H9 (cell line): ENCODE measurements at regions not wholly inside any gene's neighbourhood (a gene's known extent, or its start where the extent isn't known, plus 50 kb on each side); places are given as distances from the start of the nearest gene placed in this dataset.

Experiments used
- DNase-seq: peaks from one replicate; pipeline ENCODE4 v3.0.0-alpha.2; 2017
- H2AFZ ChIP-seq: one replicate; pipeline ENCODE4 v1.6.1; 2013; ENCODE audit warnings: mild to moderate bottlenecking, low read length, control low read depth, moderate library complexity
- H2AK5ac ChIP-seq: 2 replicates; pipeline ENCODE4 v1.6.1; 2013; ENCODE audit warnings: low read length, control low read depth, mixed read lengths; ENCODE audit not compliant: insufficient read length
- H2BK120ac ChIP-seq: one replicate; pipeline ENCODE4 v1.6.1; 2013; ENCODE audit warnings: low read depth, mild to moderate bottlenecking, low read length, control low read depth, inconsistent platforms; ENCODE audit not compliant: poor library complexity, severe bottlenecking
- H2BK12ac ChIP-seq: 2 replicates; pipeline ENCODE4 v1.6.1; 2013; ENCODE audit warnings: low read length, control low read depth, mixed read lengths, low read depth; ENCODE audit not compliant: insufficient read length
- H2BK15ac ChIP-seq: 2 replicates; pipeline ENCODE4 v1.6.1; 2013; ENCODE audit warnings: low read depth, low read length, control low read depth
- H2BK20ac ChIP-seq: one replicate; pipeline ENCODE4 v1.6.1; 2013; ENCODE audit warnings: low read depth, mild to moderate bottlenecking, low read length, control low read depth, inconsistent platforms; ENCODE audit not compliant: poor library complexity, severe bottlenecking
- H2BK5ac ChIP-seq: 2 replicates; pipeline ENCODE4 v1.6.1; 2013; ENCODE audit warnings: low read length, control low read depth, mixed read lengths; ENCODE audit not compliant: insufficient read length
- H3K14ac ChIP-seq: 2 replicates; pipeline ENCODE4 v1.6.1; 2013; ENCODE audit warnings: low read length, control low read depth; ENCODE audit not compliant: insufficient read depth
- H3K18ac ChIP-seq: 2 replicates; pipeline ENCODE4 v1.6.1; 2013; ENCODE audit warnings: low read depth, mild to moderate bottlenecking, mixed read lengths, low read length, control low read depth; ENCODE audit not compliant: insufficient read length
- H3K23ac ChIP-seq: 2 replicates; pipeline ENCODE4 v1.6.1; 2013; ENCODE audit warnings: low read length, control low read depth, mixed read lengths, low read depth; ENCODE audit not compliant: insufficient read length
- H3K23me2 ChIP-seq: 2 replicates; pipeline ENCODE4 v1.6.1; 2013; ENCODE audit warnings: low read depth, mild to moderate bottlenecking, mixed read lengths, low read length, control low read depth; ENCODE audit not compliant: insufficient read length, poor library complexity, severe bottlenecking
- H3K27ac ChIP-seq: 2 replicates; pipeline ENCODE4 v1.5.1; 2013; ENCODE audit warnings: low read length, control low read depth, mixed read lengths, low read depth; ENCODE audit not compliant: insufficient read length
- H3K27me3 ChIP-seq: 2 replicates; pipeline ENCODE4 v1.6.1; 2013; ENCODE audit warnings: low read length, control low read depth, inconsistent platforms; ENCODE audit not compliant: insufficient read depth
- H3K4ac ChIP-seq: 2 replicates; pipeline ENCODE4 v1.6.1; 2013; ENCODE audit warnings: low read depth, mild to moderate bottlenecking, control low read depth, inconsistent platforms, low read length, moderate library complexity
- H3K4me1 ChIP-seq: 2 replicates; pipeline ENCODE4 v1.6.1; 2013; ENCODE audit warnings: low read length, control low read depth, inconsistent platforms; ENCODE audit not compliant: insufficient read depth
- H3K4me2 ChIP-seq: 2 replicates; pipeline ENCODE4 v1.6.1; 2013; ENCODE audit warnings: low read length, control low read depth, mixed read lengths; ENCODE audit not compliant: insufficient read length, insufficient read depth
- H3K56ac ChIP-seq: 2 replicates; pipeline ENCODE4 v1.6.1; 2013; ENCODE audit warnings: low read depth, mild to moderate bottlenecking, mixed read lengths, low read length, control low read depth; ENCODE audit not compliant: insufficient read length
- H3K79me1 ChIP-seq: 2 replicates; pipeline ENCODE4 v1.6.1; 2013; ENCODE audit warnings: low read depth, mild to moderate bottlenecking, moderate library complexity, low read length, control low read depth, inconsistent platforms; ENCODE audit not compliant: insufficient read depth, poor library complexity, severe bottlenecking
- H3K79me2 ChIP-seq: 2 replicates; pipeline ENCODE4 v1.6.1; 2013; ENCODE audit warnings: low read length, control low read depth, inconsistent platforms; ENCODE audit not compliant: insufficient read depth
- H3K9ac ChIP-seq: 2 replicates; pipeline ENCODE4 v1.6.1; 2013; ENCODE audit warnings: low read length, control low read depth, mixed read lengths; ENCODE audit not compliant: insufficient read length; ENCODE audit errors: extremely low read depth
- H3K9me3 ChIP-seq: one replicate; pipeline ENCODE4 v1.6.1; 2013; ENCODE audit warnings: low read depth, low read length, inconsistent platforms; ENCODE audit not compliant: control insufficient read depth
- H3T11ph ChIP-seq: one replicate; pipeline ENCODE4 v1.6.1; 2013; ENCODE audit warnings: mild to moderate bottlenecking, low read length, control low read depth, inconsistent platforms
- H4K20me1 ChIP-seq: one replicate; pipeline ENCODE4 v1.6.1; 2013; ENCODE audit not compliant: control insufficient read depth, insufficient read length, insufficient read depth
- H4K5ac ChIP-seq: 2 replicates; pipeline ENCODE4 v1.6.1; 2013; ENCODE audit warnings: low read depth, mild to moderate bottlenecking, mixed read lengths, low read length, control low read depth; ENCODE audit not compliant: insufficient read length
- H4K8ac ChIP-seq: replicated peaks from 2 replicates; pipeline ENCODE4 v1.6.1; 2013; ENCODE audit warnings: low read length, control low read depth, mixed read lengths, low read depth; ENCODE audit not compliant: insufficient read length
- H4K91ac ChIP-seq: 2 replicates; pipeline ENCODE4 v1.6.1; 2013; ENCODE audit warnings: low read depth, mild to moderate bottlenecking, moderate library complexity, mixed read lengths, low read length, control low read depth; ENCODE audit not compliant: insufficient read length
- H3K27ac Mint-ChIP-seq, 3 experiments: 2 replicates in 2 of 3; 3 replicates in 1 of 3; pipeline ENCODE4 v1.8.0; 2020 to 2021; ENCODE audit warnings: mixed read lengths in 3 of 3, mild to moderate bottlenecking in 1 of 3, moderate library complexity in 1 of 3
- H3K27me3 Mint-ChIP-seq: 2 replicates; pipeline ENCODE4 v1.8.0; 2021; ENCODE audit warnings: low read depth, mild to moderate bottlenecking, moderate library complexity, mixed read lengths
- H3K36me3 Mint-ChIP-seq, 3 experiments: 2 replicates in 2 of 3; 3 replicates in 1 of 3; pipeline ENCODE4 v1.8.0; 2020 to 2021; ENCODE audit warnings: low read depth in 3 of 3, mixed read lengths in 3 of 3; ENCODE audit not compliant: insufficient read depth in 1 of 3
- H3K4me1 Mint-ChIP-seq, 2 experiments: 2 replicates each; pipeline ENCODE4 v1.8.0; 2020; ENCODE audit warnings: mixed read lengths in 2 of 2
- H3K4me3 Mint-ChIP-seq, 2 experiments: 2 replicates in 1 of 2; 3 replicates in 1 of 2; pipeline ENCODE4 v1.8.0; 2020 to 2021; ENCODE audit warnings: mild to moderate bottlenecking in 2 of 2, mixed read lengths in 2 of 2, moderate library complexity in 1 of 2
- H3K9me3 Mint-ChIP-seq, 2 experiments: 2 replicates in 1 of 2; 3 replicates in 1 of 2; pipeline ENCODE4 v1.8.0; 2020; ENCODE audit warnings: mild to moderate bottlenecking in 2 of 2, mixed read lengths in 2 of 2, moderate library complexity in 1 of 2
- CTCF ChIP-seq: fragments of 200-600 bp; sonication (generic); conservative IDR thresholded peaks from 3 replicates; pipeline ENCODE4 v1.8.0; 2021; ENCODE audit warnings: antibody characterized with exemption, mild to moderate bottlenecking
- WGBS: extraction: QIAGEN DNeasy Blood & Tissue Kit; methylation state at CpG from one replicate; pipeline ENCODE4 v1.1.7; 2013; ENCODE audit warnings: missing lambda C conversion rate, low lambda C conversion rate, mixed read lengths; ENCODE audit not compliant: insufficient read length; ENCODE audit errors: extremely low coverage; 5-methylcytosine and 5-hydroxymethylcytosine counted together

- WGBS: no CpG with 5 or more reads among the region's 2 CpGs
- no peak overlapping the region for H2BK20ac ChIP-seq
- no peak overlapping the region for H2BK120ac ChIP-seq
- TF ChIP-seq CTCF: no peak
- no peak overlapping the region for H3T11ph ChIP-seq
- Mint-ChIP-seq H3K4me1 (peaks cover 22 to 23% of the 10 kb centered on the region in 2 experiments), H3K4me3 (no peak overlapping the region), H3K36me3 (no peaks in the 10 kb centered on the region), H3K9me3 (no peaks in the 10 kb centered on the region), H3K27me3 (no peaks in the 10 kb centered on the region), H3K27ac (no peak overlapping the region)
- H3K4ac ChIP-seq: no peak overlapping the region
- H3K9ac ChIP-seq: no peak overlapping the region
- H4K20me1 ChIP-seq: no peaks in the 10 kb centered on the region
- H3K4me1 ChIP-seq: no peaks in the 10 kb centered on the region
- H2AFZ ChIP-seq: no peak overlapping the region
- H4K91ac ChIP-seq: no peak overlapping the region
- H2BK12ac ChIP-seq: no peak overlapping the region
- no peak overlapping the region for H4K5ac ChIP-seq
- no peak overlapping the region for H2BK15ac ChIP-seq
- H3K4me2 ChIP-seq: no peak overlapping the region
- no peak overlapping the region for H2BK5ac ChIP-seq
- H3K23ac ChIP-seq: no peak overlapping the region
- H3K79me2 ChIP-seq: no peaks in the 10 kb centered on the region
- H3K27me3 ChIP-seq: no peaks in the 10 kb centered on the region
- H3K18ac ChIP-seq: no peak overlapping the region
- H3K27ac ChIP-seq: no peak overlapping the region
- no peak for DNase-seq
- H3K9me3 ChIP-seq: no peaks in the 10 kb centered on the region
- no peaks in the 10 kb centered on the region for H3K79me1 ChIP-seq
- H3K23me2 ChIP-seq: no peaks in the 10 kb centered on the region
- no peak overlapping the region for H3K14ac ChIP-seq
- no peak overlapping the region for H2AK5ac ChIP-seq
- no peak overlapping the region for H3K56ac ChIP-seq
- no peak overlapping the region for H4K8ac ChIP-seq
Measured at GRCh38 chr6:126112171-126112632, 125.9 kb downstream of the TRMT11 start.
